Transverse colon (tissue), 4 donors: ENCODE measurements at regions not wholly inside any gene's neighbourhood (a gene's known extent, or its start where the extent isn't known, plus 50 kb on each side); places are given as distances from the start of the nearest gene placed in this dataset.

Experiments used
- POLR2A ChIP-seq: fragments of 450-650 bp; IDR thresholded peaks from one replicate; pipeline ENCODE4 v1.6.1; 2016; ENCODE audit warnings: antibody characterized with exemption, mild to moderate bottlenecking, moderate library complexity
- POLR2AphosphoS5 ChIP-seq, 3 donors: sonication (generic); formaldehyde crosslinking; IDR thresholded peaks; one replicate each; pipeline ENCODE4 v1.6.1; 2016; ENCODE audit warnings: antibody characterized with exemption in 3 of 3
- TF ChIP-seq, protein P1 (sequence below), 5 experiments: fragments of 200-600 bp in 3 of 5; fragments of 450-650 bp in 2 of 5; sonication (generic) in 3 of 5; IDR thresholded peaks; 1 replicate in 2 of 5; 2 replicates in 3 of 5; pipeline ENCODE4 v1.5.1; 2016 to 2017; ENCODE audit warnings: antibody characterized with exemption in 5 of 5, inconsistent platforms in 3 of 5, mild to moderate bottlenecking in 2 of 5, moderate library complexity in 1 of 5

DNA sequence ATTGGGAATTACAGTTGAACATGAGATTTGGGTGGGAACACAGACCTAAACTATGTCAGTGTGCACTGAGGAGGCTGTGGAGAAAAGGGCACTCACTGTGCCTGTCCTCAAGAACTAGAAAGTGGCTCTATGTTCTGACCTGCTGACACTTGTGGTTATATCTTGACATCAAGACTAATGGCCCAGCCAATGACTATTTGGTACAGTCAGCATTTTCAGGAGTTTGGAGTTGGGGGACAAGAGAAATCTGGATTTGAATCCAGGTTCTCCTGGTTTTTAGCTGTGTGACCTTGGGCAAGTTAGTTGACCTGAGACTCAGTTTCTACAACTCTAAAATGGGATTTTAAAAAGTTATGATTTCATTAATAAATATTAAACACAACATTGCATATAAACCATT lies 647.0 kb upstream of the CFAP20DC start:
- no peak for TF ChIP-seq POLR2AphosphoS5 (IDR thresholded peaks at IDR 0.05)
- TF ChIP-seq, protein P1, sequence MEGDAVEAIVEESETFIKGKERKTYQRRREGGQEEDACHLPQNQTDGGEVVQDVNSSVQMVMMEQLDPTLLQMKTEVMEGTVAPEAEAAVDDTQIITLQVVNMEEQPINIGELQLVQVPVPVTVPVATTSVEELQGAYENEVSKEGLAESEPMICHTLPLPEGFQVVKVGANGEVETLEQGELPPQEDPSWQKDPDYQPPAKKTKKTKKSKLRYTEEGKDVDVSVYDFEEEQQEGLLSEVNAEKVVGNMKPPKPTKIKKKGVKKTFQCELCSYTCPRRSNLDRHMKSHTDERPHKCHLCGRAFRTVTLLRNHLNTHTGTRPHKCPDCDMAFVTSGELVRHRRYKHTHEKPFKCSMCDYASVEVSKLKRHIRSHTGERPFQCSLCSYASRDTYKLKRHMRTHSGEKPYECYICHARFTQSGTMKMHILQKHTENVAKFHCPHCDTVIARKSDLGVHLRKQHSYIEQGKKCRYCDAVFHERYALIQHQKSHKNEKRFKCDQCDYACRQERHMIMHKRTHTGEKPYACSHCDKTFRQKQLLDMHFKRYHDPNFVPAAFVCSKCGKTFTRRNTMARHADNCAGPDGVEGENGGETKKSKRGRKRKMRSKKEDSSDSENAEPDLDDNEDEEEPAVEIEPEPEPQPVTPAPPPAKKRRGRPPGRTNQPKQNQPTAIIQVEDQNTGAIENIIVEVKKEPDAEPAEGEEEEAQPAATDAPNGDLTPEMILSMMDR (IDR thresholded peaks at IDR 0.05), result no peak
- TF ChIP-seq POLR2A, result no peak
